HepG2 (cell line): ENCODE measurements at regions not wholly inside any gene's neighbourhood (a gene's known extent, or its start where the extent isn't known, plus 50 kb on each side); places are given as distances from the start of the nearest gene placed in this dataset.

Experiments used
- ADNP ChIP-seq: sonication (generic); formaldehyde crosslinking; IDR thresholded peaks from 2 replicates; pipeline ENCODE4 v1.4.0; 2020; ENCODE audit warnings: missing genetic modification reagents
- FOSL2 ChIP-seq: sonication (generic); formaldehyde crosslinking; IDR thresholded peaks from 2 replicates; pipeline ENCODE4 v1.4.0; 2020; ENCODE audit warnings: missing genetic modification reagents
- GFI1 ChIP-seq: sonication (generic); formaldehyde crosslinking; IDR thresholded peaks from 2 replicates; pipeline ENCODE4 v1.5.0; 2020; ENCODE audit warnings: missing genetic modification reagents, mild to moderate bottlenecking, borderline replicate concordance
- HDAC1 ChIP-seq: sonication (generic); formaldehyde crosslinking; IDR thresholded peaks from 2 replicates; pipeline ENCODE4 v1.5.1; 2020; ENCODE audit warnings: mild to moderate bottlenecking, missing genetic modification reagents
- HMG20B ChIP-seq: conservative IDR thresholded peaks from 2 replicates; pipeline ENCODE4 v1.6.1; 2016; ENCODE audit warnings: missing genetic modification reagents, missing compliant biosample characterization
- HNRNPLL ChIP-seq: fragments of 200-400 bp; formaldehyde crosslinking; IDR thresholded peaks from 2 replicates; pipeline ENCODE4 v1.6.1; 2017; ENCODE audit warnings: mild to moderate bottlenecking, low read depth, low read length; ENCODE audit not compliant: poor library complexity, severe bottlenecking
- KDM6A ChIP-seq: IDR thresholded peaks from 2 replicates; pipeline ENCODE4 v1.6.1; 2016; ENCODE audit warnings: low read depth
- MTA1 ChIP-seq: sonication (generic); formaldehyde crosslinking; IDR thresholded peaks from 2 replicates; pipeline ENCODE4 v1.4.0; 2020; ENCODE audit warnings: missing genetic modification reagents, mild to moderate bottlenecking, borderline replicate concordance
- MTF1 ChIP-seq: sonication (generic); formaldehyde crosslinking; IDR thresholded peaks from 2 replicates; pipeline ENCODE4 v1.5.0; 2020; ENCODE audit warnings: missing genetic modification reagents
- MXD3 ChIP-seq: IDR thresholded peaks from 2 replicates; pipeline ENCODE4 v1.6.1; 2016; ENCODE audit warnings: mild to moderate bottlenecking, missing biosample characterization, missing genetic modification reagents
- NFKB2 ChIP-seq: sonication (generic); formaldehyde crosslinking; IDR thresholded peaks from 2 replicates; pipeline ENCODE4 v1.4.0; 2020; ENCODE audit warnings: missing genetic modification reagents, borderline replicate concordance
- PAF1 ChIP-seq: IDR thresholded peaks from 2 replicates; pipeline ENCODE4 v1.6.1; 2016; ENCODE audit warnings: missing genetic modification reagents, missing compliant biosample characterization
- REPIN1 ChIP-seq: sonication (generic); formaldehyde crosslinking; IDR thresholded peaks from 2 replicates; pipeline ENCODE4 v1.8.0; 2022; ENCODE audit warnings: missing genetic modification reagents, low read depth, mild to moderate bottlenecking, borderline replicate concordance
- SMAD1 ChIP-seq: sonication (generic); formaldehyde crosslinking; IDR thresholded peaks from 2 replicates; pipeline ENCODE4 v1.4.0; 2020; ENCODE audit warnings: missing genetic modification reagents, low read depth, mild to moderate bottlenecking, borderline replicate concordance
- SPEN ChIP-seq: sonication (generic); formaldehyde crosslinking; IDR thresholded peaks from 2 replicates; pipeline ENCODE4 v1.5.1; 2020; ENCODE audit warnings: low read depth, mild to moderate bottlenecking, missing genetic modification reagents
- SSRP1 ChIP-seq: IDR thresholded peaks from 2 replicates; pipeline ENCODE4 v1.6.1; 2016; ENCODE audit warnings: control low read depth
- TCF12 ChIP-seq, 2 experiments: fragments of 450-650 bp in 1 of 2; sonication (generic) in 1 of 2; formaldehyde crosslinking in 1 of 2; IDR thresholded peaks; 2 replicates each; pipeline versions ENCODE4 v1.6.1 to v1.8.0; 2017 to 2022; ENCODE audit warnings: antibody characterized with exemption in 1 of 2, mild to moderate bottlenecking in 1 of 2, missing genetic modification reagents in 1 of 2, moderate library complexity in 1 of 2
- XBP1 ChIP-seq: sonication (generic); formaldehyde crosslinking; IDR thresholded peaks from 2 replicates; pipeline ENCODE4 v1.5.0; 2020; ENCODE audit warnings: missing genetic modification reagents
- ZFP41 ChIP-seq: sonication (generic); formaldehyde crosslinking; IDR thresholded peaks from 2 replicates; pipeline ENCODE4 v1.4.0; 2020; ENCODE audit warnings: mild to moderate bottlenecking, missing genetic modification reagents, borderline replicate concordance
- ZFP62 ChIP-seq: sonication (generic); formaldehyde crosslinking; IDR thresholded peaks from 2 replicates; pipeline ENCODE4 v1.4.0; 2020; ENCODE audit warnings: missing genetic modification reagents
- ZKSCAN8 ChIP-seq: IDR thresholded peaks from 2 replicates; pipeline ENCODE4 v1.6.1; 2016; ENCODE audit warnings: borderline replicate concordance, missing genetic modification reagents, missing compliant biosample characterization
- ZNF460 ChIP-seq: sonication (generic); formaldehyde crosslinking; IDR thresholded peaks from 2 replicates; pipeline ENCODE4 v1.5.1; 2020; ENCODE audit warnings: missing genetic modification reagents, mild to moderate bottlenecking, borderline replicate concordance
- ZNF616 ChIP-seq: sonication (generic); formaldehyde crosslinking; IDR thresholded peaks from 2 replicates; pipeline ENCODE4 v1.5.0; 2020; ENCODE audit warnings: low read depth, mild to moderate bottlenecking, missing genetic modification reagents

GRCh38 chr2:234863043-234863934 is 88.5 kb upstream of the SH3BP4 start (continued):
- TF ChIP-seq TCF12 (IDR thresholded peaks at IDR 0.05) (no peak), TCF12 (CRISPR knock-in tag; IDR thresholded peaks at IDR 0.05) (no peak), MTA1 (peak; percentile 86; the same call in 1 of the 2 replicates), PAF1 (CRISPR knock-in tag) (no peak), XBP1 (CRISPR knock-in tag) (no peak), ZFP41 (CRISPR knock-in tag) (no peak), ZKSCAN8 (CRISPR knock-in tag) (peak; percentile 84; the same call in 1 of the 2 replicates), SPEN (CRISPR knock-in tag) (no peak), GFI1 (CRISPR knock-in tag) (peak; percentile 74), SMAD1 (CRISPR knock-in tag) (no peak), FOSL2 (CRISPR knock-in tag) (peak; percentile 93), SSRP1 (CRISPR knock-in tag) (no peak), ADNP (CRISPR knock-in tag) (no peak), ZNF616 (CRISPR knock-in tag) (no peak), ZFP62 (no peak), REPIN1 (CRISPR knock-in tag) (no peak; the same call in 1 of the 2 replicates), KDM6A (no peak), HMG20B (no peak), MXD3 (CRISPR knock-in tag) (peak; percentile 70; the same call in 1 of the 2 replicates), MTF1 (CRISPR knock-in tag) (no peak), NFKB2 (CRISPR knock-in tag) (peak; percentile 45; the same call in 1 of the 2 replicates), HNRNPLL (no peak), HDAC1 (CRISPR knock-in tag) (peak; percentile 75), ZNF460 (CRISPR knock-in tag) (no peak)
